HEK293 (cell line): ENCODE measurements at regions not wholly inside any gene's neighbourhood (a gene's known extent, or its start where the extent isn't known, plus 50 kb on each side); places are given as distances from the start of the nearest gene placed in this dataset.

Source experiments
- CTCF ChIA-PET: fragments of 350-600 bp; formaldehyde crosslinking; extraction: SDS; loops from one replicate; lab custom pipeline; 2021; ENCODE audit warnings: antibody characterized with exemption; lab: Yijun Ruan, JAX
- POLR2A ChIA-PET: fragments of 300-600 bp; formaldehyde crosslinking; extraction: SDS; loops from one replicate; lab custom pipeline; 2020; ENCODE audit warnings: antibody characterized with exemption, inconsistent platforms; lab: Yijun Ruan, JAX
- H3K27ac ChIP-seq: fragments of 200-500 bp; sonication (Bioruptor generic); 2 replicates; pipeline ENCODE4 v1.5.1; 2014; ENCODE audit warnings: low read depth, low read length, control low read depth, inconsistent platforms; ENCODE audit errors: extremely low read depth
- H3K36me3 ChIP-seq, 2 experiments: fragments of 200-500 bp in 1 of 2; sonication (Bioruptor generic) in 1 of 2; 1 replicate in 1 of 2; 2 replicates in 1 of 2; pipeline ENCODE4 v1.5.1; 2014 to 2017; ENCODE audit warnings: inconsistent platforms in 2 of 2, low read length in 2 of 2; ENCODE audit not compliant: control insufficient read depth in 2 of 2, insufficient read depth in 1 of 2
- H3K4me1 ChIP-seq: fragments of 200-500 bp; sonication (Bioruptor generic); 2 replicates; pipeline ENCODE4 v1.5.1; 2014; ENCODE audit warnings: mild to moderate bottlenecking, low read length, inconsistent platforms; ENCODE audit not compliant: control insufficient read depth, insufficient read depth
- H3K4me3 ChIP-seq: 2 replicates; pipeline ENCODE4 v1.5.1; 2011; ENCODE audit warnings: low read depth, mild to moderate bottlenecking, control low read depth, low read length, moderate library complexity
- H3K9me3 ChIP-seq: fragments of 200-500 bp; sonication (Bioruptor generic); 2 replicates; pipeline ENCODE4 v1.5.1; 2014; ENCODE audit warnings: low read depth, low read length, inconsistent platforms; ENCODE audit not compliant: control insufficient read depth, insufficient read depth
- GLIS2 ChIP-seq: fragments of 450-650 bp; formaldehyde crosslinking; IDR thresholded peaks from 2 replicates; pipeline ENCODE4 v1.5.1; 2016; ENCODE audit warnings: missing biosample characterization, missing genetic modification characterization
- HOXC10 ChIP-seq: sonication (generic); formaldehyde crosslinking; IDR thresholded peaks from 2 replicates; pipeline ENCODE4 v1.8.1; 2023; ENCODE audit warnings: mild to moderate bottlenecking, missing genetic modification reagents
- HOXD13 ChIP-seq: sonication (generic); formaldehyde crosslinking; IDR thresholded peaks from 2 replicates; pipeline ENCODE4 v1.8.0; 2022; ENCODE audit warnings: missing genetic modification reagents, borderline replicate concordance
- KLF7 ChIP-seq: fragments of 450-650 bp; formaldehyde crosslinking; IDR thresholded peaks from 2 replicates; pipeline ENCODE4 v1.5.1; 2016; ENCODE audit warnings: missing biosample characterization, missing genetic modification characterization, borderline replicate concordance
- KLF8 ChIP-seq: fragments of 450-650 bp; formaldehyde crosslinking; IDR thresholded peaks from 2 replicates; pipeline ENCODE4 v1.5.1; 2016; ENCODE audit warnings: missing biosample characterization, missing genetic modification characterization
- ZFP3 ChIP-seq: fragments of 450-650 bp; formaldehyde crosslinking; IDR thresholded peaks from 2 replicates; pipeline ENCODE4 v1.5.1; 2016; ENCODE audit warnings: low read depth, missing biosample characterization, missing genetic modification characterization
- ZNF10 ChIP-seq: fragments of 450-650 bp; formaldehyde crosslinking; IDR thresholded peaks from 2 replicates; pipeline ENCODE4 v1.5.1; 2017; ENCODE audit warnings: missing biosample characterization, missing genetic modification characterization
- ZNF140 ChIP-seq: fragments of 450-650 bp; formaldehyde crosslinking; IDR thresholded peaks from 2 replicates; pipeline ENCODE4 v1.5.1; 2016; ENCODE audit warnings: missing biosample characterization, missing genetic modification characterization
- ZNF169 ChIP-seq: fragments of 450-650 bp; formaldehyde crosslinking; IDR thresholded peaks from 2 replicates; pipeline ENCODE4 v1.5.1; 2016; ENCODE audit warnings: missing biosample characterization, missing genetic modification characterization
- ZNF555 ChIP-seq: fragments of 450-650 bp; formaldehyde crosslinking; conservative IDR thresholded peaks from 2 replicates; pipeline ENCODE4 v1.5.1; 2017; ENCODE audit warnings: missing biosample characterization, mild to moderate bottlenecking, missing genetic modification characterization, inconsistent platforms
- ZNF571 ChIP-seq: fragments of 450-650 bp; formaldehyde crosslinking; IDR thresholded peaks from 2 replicates; pipeline ENCODE4 v1.5.0; 2017; ENCODE audit warnings: missing biosample characterization, missing genetic modification characterization
- ZNF654 ChIP-seq: fragments of 450-650 bp; formaldehyde crosslinking; IDR thresholded peaks from 2 replicates; pipeline ENCODE4 v1.5.1; 2016; ENCODE audit warnings: low read depth, missing biosample characterization, missing genetic modification characterization
- ZNF792 ChIP-seq: fragments of 450-650 bp; formaldehyde crosslinking; IDR thresholded peaks from 2 replicates; pipeline ENCODE4 v1.5.1; 2016; ENCODE audit warnings: missing biosample characterization, missing genetic modification characterization
- TF ChIP-seq, protein P1 (sequence below): fragments of 450-650 bp; formaldehyde crosslinking; IDR thresholded peaks from 2 replicates; pipeline ENCODE4 v1.5.1; 2016; ENCODE audit warnings: missing biosample characterization, missing genetic modification characterization
- TF ChIP-seq, protein P2 (sequence below): fragments of 450-650 bp; formaldehyde crosslinking; IDR thresholded peaks from 2 replicates; pipeline ENCODE4 v1.5.1; 2016; ENCODE audit warnings: missing biosample characterization, missing genetic modification characterization
- TF ChIP-seq, protein P3 (sequence below): fragments of 450-650 bp; formaldehyde crosslinking; IDR thresholded peaks from 2 replicates; pipeline ENCODE4 v1.5.1; 2016; ENCODE audit warnings: missing biosample characterization, missing genetic modification characterization
- TF ChIP-seq, protein P4 (sequence below): fragments of 450-650 bp; formaldehyde crosslinking; IDR thresholded peaks from 2 replicates; pipeline ENCODE4 v1.5.1; 2016; ENCODE audit warnings: missing biosample characterization, missing genetic modification characterization, borderline replicate concordance

- no peak overlapping the region for H3K27ac ChIP-seq
- H3K36me3 ChIP-seq = no peaks in the 10 kb centered on the region
- no peaks in the 10 kb centered on the region for H3K9me3 ChIP-seq
- POLR2A ChIA-PET = no interaction called here
- H3K4me3 ChIP-seq = no peak overlapping the region
- TF ChIP-seq, protein P1, sequence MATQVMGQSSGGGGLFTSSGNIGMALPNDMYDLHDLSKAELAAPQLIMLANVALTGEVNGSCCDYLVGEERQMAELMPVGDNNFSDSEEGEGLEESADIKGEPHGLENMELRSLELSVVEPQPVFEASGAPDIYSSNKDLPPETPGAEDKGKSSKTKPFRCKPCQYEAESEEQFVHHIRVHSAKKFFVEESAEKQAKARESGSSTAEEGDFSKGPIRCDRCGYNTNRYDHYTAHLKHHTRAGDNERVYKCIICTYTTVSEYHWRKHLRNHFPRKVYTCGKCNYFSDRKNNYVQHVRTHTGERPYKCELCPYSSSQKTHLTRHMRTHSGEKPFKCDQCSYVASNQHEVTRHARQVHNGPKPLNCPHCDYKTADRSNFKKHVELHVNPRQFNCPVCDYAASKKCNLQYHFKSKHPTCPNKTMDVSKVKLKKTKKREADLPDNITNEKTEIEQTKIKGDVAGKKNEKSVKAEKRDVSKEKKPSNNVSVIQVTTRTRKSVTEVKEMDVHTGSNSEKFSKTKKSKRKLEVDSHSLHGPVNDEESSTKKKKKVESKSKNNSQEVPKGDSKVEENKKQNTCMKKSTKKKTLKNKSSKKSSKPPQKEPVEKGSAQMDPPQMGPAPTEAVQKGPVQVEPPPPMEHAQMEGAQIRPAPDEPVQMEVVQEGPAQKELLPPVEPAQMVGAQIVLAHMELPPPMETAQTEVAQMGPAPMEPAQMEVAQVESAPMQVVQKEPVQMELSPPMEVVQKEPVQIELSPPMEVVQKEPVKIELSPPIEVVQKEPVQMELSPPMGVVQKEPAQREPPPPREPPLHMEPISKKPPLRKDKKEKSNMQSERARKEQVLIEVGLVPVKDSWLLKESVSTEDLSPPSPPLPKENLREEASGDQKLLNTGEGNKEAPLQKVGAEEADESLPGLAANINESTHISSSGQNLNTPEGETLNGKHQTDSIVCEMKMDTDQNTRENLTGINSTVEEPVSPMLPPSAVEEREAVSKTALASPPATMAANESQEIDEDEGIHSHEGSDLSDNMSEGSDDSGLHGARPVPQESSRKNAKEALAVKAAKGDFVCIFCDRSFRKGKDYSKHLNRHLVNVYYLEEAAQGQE (tag by site-specific recombination) = no peak
- no peaks in the 10 kb centered on the region for H3K4me1 ChIP-seq
- CTCF ChIA-PET = no interaction called here
Measured at GRCh38 chr4:135365065-135365464, 1163.5 kb upstream of the PABPC4L start.

GRCh38 chr4:135359128-135359527 is 1157.5 kb upstream of the PABPC4L start:
- Histone ChIP-seq H3K4me1 (no peaks in the 10 kb centered on the region), H3K36me3 (no peaks in the 10 kb centered on the region), H3K9me3 (no peaks in the 10 kb centered on the region), H3K4me3 (no peak overlapping the region), H3K27ac (no peak overlapping the region)
- TF ChIP-seq GLIS2 (no peak), ZNF169 (tag by site-specific recombination) (no peak), ZFP3 (tag by site-specific recombination) (no peak), ZNF555 (tag by site-specific recombination) (no peak), HOXD13 (CRISPR knock-in tag) (no peak), HOXC10 (CRISPR knock-in tag) (no peak)
- TF ChIP-seq, protein P2, sequence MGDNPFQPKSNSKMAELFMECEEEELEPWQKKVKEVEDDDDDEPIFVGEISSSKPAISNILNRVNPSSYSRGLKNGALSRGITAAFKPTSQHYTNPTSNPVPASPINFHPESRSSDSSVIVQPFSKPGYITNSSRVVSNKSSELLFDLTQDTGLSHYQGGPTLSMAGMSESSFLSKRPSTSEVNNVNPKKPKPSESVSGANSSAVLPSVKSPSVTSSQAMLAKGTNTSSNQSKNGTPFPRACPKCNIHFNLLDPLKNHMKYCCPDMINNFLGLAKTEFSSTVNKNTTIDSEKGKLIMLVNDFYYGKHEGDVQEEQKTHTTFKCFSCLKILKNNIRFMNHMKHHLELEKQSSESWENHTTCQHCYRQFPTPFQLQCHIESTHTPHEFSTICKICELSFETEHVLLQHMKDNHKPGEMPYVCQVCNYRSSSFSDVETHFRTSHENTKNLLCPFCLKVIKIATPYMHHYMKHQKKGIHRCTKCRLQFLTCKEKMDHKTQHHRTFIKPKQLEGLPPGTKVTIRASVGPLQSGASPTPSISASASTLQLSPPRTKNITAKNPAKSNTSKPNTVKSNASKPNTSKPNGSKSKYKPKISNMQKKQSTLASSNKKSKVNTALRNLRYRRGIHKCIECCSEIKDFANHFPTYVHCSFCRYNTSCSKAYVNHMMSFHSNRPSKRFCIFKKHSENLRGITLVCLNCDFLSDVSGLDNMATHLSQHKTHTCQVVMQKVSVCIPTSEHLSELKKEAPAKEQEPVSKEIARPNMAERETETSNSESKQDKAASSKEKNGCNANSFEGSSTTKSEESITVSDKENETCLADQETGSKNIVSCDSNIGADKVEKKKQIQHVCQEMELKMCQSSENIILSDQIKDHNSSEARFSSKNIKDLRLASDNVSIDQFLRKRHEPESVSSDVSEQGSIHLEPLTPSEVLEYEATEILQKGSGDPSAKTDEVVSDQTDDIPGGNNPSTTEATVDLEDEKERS (tag by site-specific recombination) = no peak
- ChIA-PET POLR2A (no interaction called here), CTCF (no interaction called here)

- Histone ChIP-seq H3K27ac (no peak overlapping the region), H3K4me1 (no peaks in the 10 kb centered on the region), H3K36me3 (no peaks in the 10 kb centered on the region), H3K4me3 (no peak overlapping the region), H3K9me3 (no peaks in the 10 kb centered on the region)
- POLR2A ChIA-PET = no interaction called here
- TF ChIP-seq, protein P3, sequence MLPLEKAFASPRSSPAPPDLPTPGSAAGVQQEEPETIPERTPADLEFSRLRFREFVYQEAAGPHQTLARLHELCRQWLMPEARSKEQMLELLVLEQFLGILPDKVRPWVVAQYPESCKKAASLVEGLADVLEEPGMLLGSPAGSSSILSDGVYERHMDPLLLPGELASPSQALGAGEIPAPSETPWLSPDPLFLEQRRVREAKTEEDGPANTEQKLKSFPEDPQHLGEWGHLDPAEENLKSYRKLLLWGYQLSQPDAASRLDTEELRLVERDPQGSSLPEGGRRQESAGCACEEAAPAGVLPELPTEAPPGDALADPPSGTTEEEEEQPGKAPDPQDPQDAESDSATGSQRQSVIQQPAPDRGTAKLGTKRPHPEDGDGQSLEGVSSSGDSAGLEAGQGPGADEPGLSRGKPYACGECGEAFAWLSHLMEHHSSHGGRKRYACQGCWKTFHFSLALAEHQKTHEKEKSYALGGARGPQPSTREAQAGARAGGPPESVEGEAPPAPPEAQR (tag by site-specific recombination) = no peak
- TF ChIP-seq, protein P4, sequence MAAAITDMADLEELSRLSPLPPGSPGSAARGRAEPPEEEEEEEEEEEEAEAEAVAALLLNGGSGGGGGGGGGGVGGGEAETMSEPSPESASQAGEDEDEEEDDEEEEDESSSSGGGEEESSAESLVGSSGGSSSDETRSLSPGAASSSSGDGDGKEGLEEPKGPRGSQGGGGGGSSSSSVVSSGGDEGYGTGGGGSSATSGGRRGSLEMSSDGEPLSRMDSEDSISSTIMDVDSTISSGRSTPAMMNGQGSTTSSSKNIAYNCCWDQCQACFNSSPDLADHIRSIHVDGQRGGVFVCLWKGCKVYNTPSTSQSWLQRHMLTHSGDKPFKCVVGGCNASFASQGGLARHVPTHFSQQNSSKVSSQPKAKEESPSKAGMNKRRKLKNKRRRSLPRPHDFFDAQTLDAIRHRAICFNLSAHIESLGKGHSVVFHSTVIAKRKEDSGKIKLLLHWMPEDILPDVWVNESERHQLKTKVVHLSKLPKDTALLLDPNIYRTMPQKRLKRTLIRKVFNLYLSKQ = no peak
- no peak for TF ChIP-seq ZNF792 (tag by site-specific recombination)
- TF ChIP-seq ZNF571 (tag by site-specific recombination) = no peak
- TF ChIP-seq ZNF10 (tag by site-specific recombination) = no peak
- no peak for TF ChIP-seq KLF8
- no peak for TF ChIP-seq ZNF140 (tag by site-specific recombination)
- TF ChIP-seq ZNF654 (tag by site-specific recombination) = no peak
- TF ChIP-seq KLF7 (tag by site-specific recombination) = no peak
- CTCF ChIA-PET = no interaction called here
Measured at GRCh38 chr4:135357091-135357490, 1155.5 kb upstream of the PABPC4L start.
